ENCODE measurements at regions not wholly inside any gene's neighbourhood (a gene's known extent, or its start where the extent isn't known, plus 50 kb on each side); places are given as distances from the start of the nearest gene placed in this dataset.

DNA sequence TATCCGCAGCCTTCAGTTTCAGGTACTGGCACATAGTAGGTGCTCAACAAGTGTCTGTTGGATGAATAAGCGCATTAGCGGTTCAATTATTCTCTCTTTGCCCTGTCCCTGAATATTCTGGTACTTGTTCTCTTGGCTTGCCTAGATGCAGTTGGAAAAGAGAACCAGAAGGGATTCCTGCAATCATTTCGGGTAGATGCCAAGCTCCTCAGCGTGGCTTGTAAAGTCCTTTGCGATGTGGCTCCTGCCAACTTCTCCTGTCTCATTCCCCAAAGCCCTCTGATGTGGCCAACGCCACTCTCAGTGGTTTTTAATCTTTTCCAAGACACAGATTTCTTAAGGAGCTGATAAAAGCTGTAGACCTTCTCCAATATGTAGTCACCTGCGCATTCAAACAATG, 230.3 kb downstream of the SUDS3 start:
- Histone ChIP-seq H3K4me1 (ENCODE audit: control insufficient read depth in 2 of 2, insufficient read depth in 2 of 2, low read length in 2 of 2) (no peaks in the 10 kb centered on the region), H2AFZ (ENCODE audit: insufficient read depth, low read depth, low read length, poor library complexity, severe bottlenecking) (no peak overlapping the region), H3K4me2 (replicated peaks; ENCODE audit: low read depth, low read length, poor library complexity, severe bottlenecking) (no peak overlapping the region), H3K4me3 (ENCODE audit: control extremely low read depth in 1 of 5, extremely low read depth in 1 of 5, insufficient read depth in 1 of 5, low read depth in 2 of 5, low read length in 4 of 5) (no peak overlapping the region), H3K9me3 (ENCODE audit: control extremely low read depth in 1 of 3, control insufficient read depth in 2 of 3, insufficient read depth in 1 of 3, low read length in 2 of 3) (no peaks in the 10 kb centered on the region), H3K36me3 (replicated peaks in 1 of 2; ENCODE audit: control extremely low read depth in 1 of 2, control insufficient read depth in 1 of 2, extremely low read depth in 1 of 2, insufficient read depth in 2 of 2, low read length in 1 of 2) (no peaks in the 10 kb centered on the region), H3K9ac (ENCODE audit: low read length) (no peak overlapping the region), H4K20me1 (ENCODE audit: control insufficient read depth, insufficient read depth, low read length, poor library complexity, severe bottlenecking) (no peaks in the 10 kb centered on the region), H3K27ac (ENCODE audit: low read length in 2 of 2) (no peak overlapping the region), H3K79me2 (ENCODE audit: control insufficient read depth, insufficient read depth, low read length) (no peaks in the 10 kb centered on the region), H3K27me3 (replicated peaks in 1 of 4; ENCODE audit: control extremely low read depth in 1 of 4, control insufficient read depth in 3 of 4, insufficient read depth in 4 of 4, low read length in 3 of 4) (no peaks in the 10 kb centered on the region)
- ChIA-PET CTCF (no interaction called here), POLR2A (no interaction called here)
- Mint-ChIP-seq H3K9me3 (ENCODE audit: insufficient read depth) (no peaks in the 10 kb centered on the region), H3K4me3 (no peak overlapping the region), H3K27ac (no peak overlapping the region), H3K27me3 (peaks cover 13% of the 10 kb centered on the region), H3K4me1 (no peaks in the 10 kb centered on the region)
- 90% methylated on average over 8 of the region's 8 CpGs for WGBS (ENCODE audit: insufficient coverage)
- DNase-seq (no peak), ATAC-seq (ENCODE audit: low read depth) (no peak)
- TF ChIP-seq, protein P1, sequence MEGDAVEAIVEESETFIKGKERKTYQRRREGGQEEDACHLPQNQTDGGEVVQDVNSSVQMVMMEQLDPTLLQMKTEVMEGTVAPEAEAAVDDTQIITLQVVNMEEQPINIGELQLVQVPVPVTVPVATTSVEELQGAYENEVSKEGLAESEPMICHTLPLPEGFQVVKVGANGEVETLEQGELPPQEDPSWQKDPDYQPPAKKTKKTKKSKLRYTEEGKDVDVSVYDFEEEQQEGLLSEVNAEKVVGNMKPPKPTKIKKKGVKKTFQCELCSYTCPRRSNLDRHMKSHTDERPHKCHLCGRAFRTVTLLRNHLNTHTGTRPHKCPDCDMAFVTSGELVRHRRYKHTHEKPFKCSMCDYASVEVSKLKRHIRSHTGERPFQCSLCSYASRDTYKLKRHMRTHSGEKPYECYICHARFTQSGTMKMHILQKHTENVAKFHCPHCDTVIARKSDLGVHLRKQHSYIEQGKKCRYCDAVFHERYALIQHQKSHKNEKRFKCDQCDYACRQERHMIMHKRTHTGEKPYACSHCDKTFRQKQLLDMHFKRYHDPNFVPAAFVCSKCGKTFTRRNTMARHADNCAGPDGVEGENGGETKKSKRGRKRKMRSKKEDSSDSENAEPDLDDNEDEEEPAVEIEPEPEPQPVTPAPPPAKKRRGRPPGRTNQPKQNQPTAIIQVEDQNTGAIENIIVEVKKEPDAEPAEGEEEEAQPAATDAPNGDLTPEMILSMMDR (IDR thresholded peaks at IDR 0.05) = no peak
- TF ChIP-seq EZH2 (IDR thresholded peaks at IDR 0.05; ENCODE audit: borderline replicate concordance, insufficient read depth, low read depth, low read length, poor library complexity, severe bottlenecking) = no peak
- intact Hi-C loops (cut with micrococcal nuclease) = no loop called here

DNA sequence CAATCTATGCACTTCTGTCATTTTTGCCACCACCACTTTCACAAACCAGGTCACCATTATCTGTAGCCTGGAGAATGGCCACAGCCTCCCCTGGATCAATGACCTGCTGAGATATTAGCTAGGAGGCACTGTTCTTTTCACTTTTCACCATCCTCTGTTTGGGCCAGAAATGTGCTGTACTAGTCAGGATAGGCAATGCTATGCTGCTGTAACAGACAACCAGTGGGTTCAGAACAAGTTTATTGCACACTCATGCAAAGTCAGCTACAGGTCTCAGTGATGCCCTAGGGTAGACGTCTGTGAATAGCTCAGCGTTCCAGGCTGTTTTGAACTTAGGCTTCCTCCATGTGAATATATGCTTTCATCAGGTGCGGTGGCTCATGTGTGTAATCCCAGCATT, 231.5 kb downstream of the SUDS3 start:
- intact Hi-C loops (cut with micrococcal nuclease) = no loop called here
- no peak overlapping the region for H3K4me2 ChIP-seq (replicated peaks; ENCODE audit: low read depth, low read length, poor library complexity, severe bottlenecking)
- CTCF ChIA-PET = interaction anchor here (0.7 kb wide), 1 partner anchor 710 kb away, joined by 3 read pairs; no protein-coding TSS in a partner anchor
- H3K4me3 ChIP-seq (ENCODE audit: control extremely low read depth in 1 of 5, extremely low read depth in 1 of 5, insufficient read depth in 1 of 5, low read depth in 2 of 5, low read length in 4 of 5) = no peak overlapping the region
- no peaks in the 10 kb centered on the region for H4K20me1 ChIP-seq (ENCODE audit: control insufficient read depth, insufficient read depth, low read length, poor library complexity, severe bottlenecking)
- H3K4me1 ChIP-seq (ENCODE audit: control insufficient read depth in 2 of 2, insufficient read depth in 2 of 2, low read length in 2 of 2) = no peaks in the 10 kb centered on the region
- H3K9me3 ChIP-seq (ENCODE audit: control extremely low read depth in 1 of 3, control insufficient read depth in 2 of 3, insufficient read depth in 1 of 3, low read length in 2 of 3) = peaks cover 0 to under 1% (median 0%) of the 10 kb centered on the region in 3 donors
- no peaks in the 10 kb centered on the region for H3K9me3 Mint-ChIP-seq (ENCODE audit: insufficient read depth)
- DNase-seq (no peak), ATAC-seq (ENCODE audit: low read depth) (no peak)
- WGBS (ENCODE audit: insufficient coverage) = 94% methylated on average over 3 of the region's 3 CpGs
- no peak overlapping the region for H2AFZ ChIP-seq (ENCODE audit: insufficient read depth, low read depth, low read length, poor library complexity, severe bottlenecking)
- TF ChIP-seq, protein P1 (IDR thresholded peaks at IDR 0.05) = no peak
- TF ChIP-seq EZH2 (IDR thresholded peaks at IDR 0.05; ENCODE audit: borderline replicate concordance, insufficient read depth, low read depth, low read length, poor library complexity, severe bottlenecking) = no peak
- no peak overlapping the region for H3K4me3 Mint-ChIP-seq
- H3K4me1 Mint-ChIP-seq = no peaks in the 10 kb centered on the region
- no peaks in the 10 kb centered on the region for H3K36me3 ChIP-seq (replicated peaks in 1 of 2; ENCODE audit: control extremely low read depth in 1 of 2, control insufficient read depth in 1 of 2, extremely low read depth in 1 of 2, insufficient read depth in 2 of 2, low read length in 1 of 2)
- H3K27me3 ChIP-seq (replicated peaks in 1 of 4; ENCODE audit: control extremely low read depth in 1 of 4, control insufficient read depth in 3 of 4, insufficient read depth in 4 of 4, low read length in 3 of 4) = no peaks in the 10 kb centered on the region
- H3K79me2 ChIP-seq (ENCODE audit: control insufficient read depth, insufficient read depth, low read length) = no peaks in the 10 kb centered on the region
- H3K27ac ChIP-seq (ENCODE audit: low read length in 2 of 2) = no peak overlapping the region
- H3K27me3 Mint-ChIP-seq = peaks cover 13% of the 10 kb centered on the region
- POLR2A ChIA-PET = no interaction called here
- H3K9ac ChIP-seq (ENCODE audit: low read length) = no peak overlapping the region
- no peak overlapping the region for H3K27ac Mint-ChIP-seq
